Effector memory CD8-positive, alpha-beta T cell (primary cell): ENCODE measurements at regions not wholly inside any gene's neighbourhood (a gene's known extent, or its start where the extent isn't known, plus 50 kb on each side); places are given as distances from the start of the nearest gene placed in this dataset.

Experiments
- ATAC-seq: fragments of 150-1000 bp; cut with Tn5 transposase; replicated peaks from 2 replicates; pipeline ENCODE4 v1.10.0; 2021; ENCODE audit warnings: mild to moderate bottlenecking, moderate library complexity
- DNase-seq, 3 experiments: peaks; one replicate each; pipeline ENCODE4 v3.0.0; 2021
- H3K27ac Mint-ChIP-seq, 2 donors: one replicate each; pipeline ENCODE4 v1.8.0; 2022; ENCODE audit warnings: mild to moderate bottlenecking in 2 of 2, mixed read lengths in 2 of 2, moderate library complexity in 2 of 2
- H3K27me3 Mint-ChIP-seq, 2 donors: one replicate each; pipeline ENCODE4 v1.8.0; 2022; ENCODE audit warnings: mixed read lengths in 2 of 2
- H3K36me3 Mint-ChIP-seq: one replicate; pipeline ENCODE4 v1.8.0; 2022; ENCODE audit warnings: mild to moderate bottlenecking, moderate library complexity, mixed read lengths; ENCODE audit not compliant: insufficient read depth
- H3K4me1 Mint-ChIP-seq, 2 donors: one replicate each; pipeline ENCODE4 v1.8.0; 2022; ENCODE audit warnings: low read depth in 2 of 2, mixed read lengths in 2 of 2
- H3K4me3 Mint-ChIP-seq, 2 donors: one replicate each; pipeline ENCODE4 v1.8.0; 2022; ENCODE audit warnings: mild to moderate bottlenecking in 2 of 2, mixed read lengths in 2 of 2, moderate library complexity in 2 of 2
- H3K9me3 Mint-ChIP-seq, 2 donors: one replicate each; pipeline ENCODE4 v1.8.0; 2022; ENCODE audit warnings: mixed read lengths in 2 of 2

- DNase-seq (no peak), ATAC-seq (no peak)
- H3K27me3 Mint-ChIP-seq = peaks cover 0 to 34% of the 10 kb centered on the region in 2 donors
- no peaks in the 10 kb centered on the region for H3K9me3 Mint-ChIP-seq
- no peak overlapping the region for H3K27ac Mint-ChIP-seq
- no peak overlapping the region for H3K4me3 Mint-ChIP-seq
- H3K4me1 Mint-ChIP-seq = no peaks in the 10 kb centered on the region
- no peaks in the 10 kb centered on the region for H3K36me3 Mint-ChIP-seq
These were observed 50.7 kb upstream of the INSYN1 start for GRCh38 chr15:73803806-73804205.

GRCh38 chr15:73805504-73806089, 52.4 kb upstream of the INSYN1 start:
- Mint-ChIP-seq H3K27ac (no peak overlapping the region), H3K36me3 (no peaks in the 10 kb centered on the region), H3K9me3 (no peaks in the 10 kb centered on the region), H3K4me3 (no peak overlapping the region), H3K4me1 (no peaks in the 10 kb centered on the region), H3K27me3 (peaks cover 0 to 52% of the 10 kb centered on the region in 2 donors)
- DNase-seq = no peak
- ATAC-seq = no peak

GRCh38 chr15:73806698-73807483, 53.7 kb upstream of the INSYN1 start:
- H3K9me3 Mint-ChIP-seq = no peaks in the 10 kb centered on the region
- ATAC-seq (no peak), DNase-seq (no peak)
- H3K27ac Mint-ChIP-seq = no peak overlapping the region
- no peak overlapping the region for H3K4me3 Mint-ChIP-seq
- peaks cover 0 to 59% of the 10 kb centered on the region in 2 donors for H3K27me3 Mint-ChIP-seq
- H3K4me1 Mint-ChIP-seq = no peaks in the 10 kb centered on the region
- no peaks in the 10 kb centered on the region for H3K36me3 Mint-ChIP-seq

- ATAC-seq (no peak), DNase-seq (no peak)
- Mint-ChIP-seq H3K4me3 (no peak overlapping the region), H3K36me3 (no peaks in the 10 kb centered on the region), H3K4me1 (no peaks in the 10 kb centered on the region), H3K27me3 (peaks cover 1 to 69% of the 10 kb centered on the region in 2 donors), H3K9me3 (no peaks in the 10 kb centered on the region), H3K27ac (no peak overlapping the region)
These were observed 54.7 kb upstream of the INSYN1 start for GRCh38 chr15:73807865-73808264.

- H3K27ac Mint-ChIP-seq = no peak overlapping the region
- no peak overlapping the region for H3K4me3 Mint-ChIP-seq
- no peaks in the 10 kb centered on the region for H3K9me3 Mint-ChIP-seq
- H3K36me3 Mint-ChIP-seq = no peaks in the 10 kb centered on the region
- H3K4me1 Mint-ChIP-seq = no peaks in the 10 kb centered on the region
- peaks cover 9 to 75% of the 10 kb centered on the region in 2 donors for H3K27me3 Mint-ChIP-seq
- ATAC-seq (no peak), DNase-seq (no peak)
These were observed 56.8 kb upstream of the INSYN1 start for GRCh38 chr15:73809728-73810501.

GRCh38 chr15:73812806-73813465, 59.8 kb upstream of the INSYN1 start:
- Mint-ChIP-seq H3K4me3 (no peak overlapping the region), H3K27ac (no peak overlapping the region)
- no peak for ATAC-seq

GRCh38 chr15:73813589-73813988, 59.8 kb upstream of the TBC1D21 start:
- DNase-seq = no peak
- peaks cover 10 to 79% of the 10 kb centered on the region in 2 donors for H3K27me3 Mint-ChIP-seq
- no peak overlapping the region for H3K4me3 Mint-ChIP-seq
- H3K36me3 Mint-ChIP-seq = no peaks in the 10 kb centered on the region
- ATAC-seq = no peak
- no peaks in the 10 kb centered on the region for H3K9me3 Mint-ChIP-seq
- H3K4me1 Mint-ChIP-seq = no peaks in the 10 kb centered on the region
- H3K27ac Mint-ChIP-seq = no peak overlapping the region

More at GRCh38 chr15:73812806-73813465, 59.8 kb upstream of the INSYN1 start:
- no peaks in the 10 kb centered on the region for H3K4me1 Mint-ChIP-seq
- H3K27me3 Mint-ChIP-seq = peaks cover 9 to 74% of the 10 kb centered on the region in 2 donors
- no peaks in the 10 kb centered on the region for H3K36me3 Mint-ChIP-seq
- no peak for DNase-seq
- no peaks in the 10 kb centered on the region for H3K9me3 Mint-ChIP-seq

- ATAC-seq = no peak
- H3K4me3 Mint-ChIP-seq = no peak overlapping the region
- H3K36me3 Mint-ChIP-seq = no peaks in the 10 kb centered on the region
- DNase-seq = no peak
- H3K4me1 Mint-ChIP-seq = no peaks in the 10 kb centered on the region
- H3K27me3 Mint-ChIP-seq = peaks cover 16 to 70% of the 10 kb centered on the region in 2 donors
- H3K9me3 Mint-ChIP-seq = no peaks in the 10 kb centered on the region
- H3K27ac Mint-ChIP-seq = no peak overlapping the region
These were observed 54.9 kb upstream of the TBC1D21 start for GRCh38 chr15:73818308-73818985.

GRCh38 chr15:73821181-73821580, 52.2 kb upstream of the TBC1D21 start:
- Mint-ChIP-seq H3K4me3 (no peak overlapping the region), H3K27me3 (peaks cover 14 to 66% of the 10 kb centered on the region in 2 donors), H3K4me1 (no peaks in the 10 kb centered on the region), H3K36me3 (no peaks in the 10 kb centered on the region), H3K9me3 (no peaks in the 10 kb centered on the region), H3K27ac (no peak overlapping the region)
- no peak for ATAC-seq
- DNase-seq = no peak

- peaks cover 29 to 66% of the 10 kb centered on the region in 2 donors for H3K27me3 Mint-ChIP-seq
- H3K27ac Mint-ChIP-seq = no peak overlapping the region
- H3K4me3 Mint-ChIP-seq = no peak overlapping the region
- no peaks in the 10 kb centered on the region for H3K9me3 Mint-ChIP-seq
- DNase-seq (no peak), ATAC-seq (no peak)
- no peaks in the 10 kb centered on the region for H3K36me3 Mint-ChIP-seq
- H3K4me1 Mint-ChIP-seq = no peaks in the 10 kb centered on the region
These were observed 50.4 kb upstream of the TBC1D21 start for GRCh38 chr15:73822998-73823397.
